GM18873 (cell line): ENCODE measurements at regions not wholly inside any gene's neighbourhood (a gene's known extent, or its start where the extent isn't known, plus 50 kb on each side); places are given as distances from the start of the nearest gene placed in this dataset.
"Not testable (repeated sequence)": the region's sequence is repeated elsewhere in the genome, so short reads cannot be mapped to it uniquely, and the experiment has no call there.

Experiments used
- ATAC-seq: cut with Tn5 transposase; IDR thresholded peaks from one replicate; pipeline ENCODE4 v1.9.1; 2021; ENCODE audit warnings: mild to moderate bottlenecking, moderate library complexity, moderate number of reproducible peaks; ENCODE audit not compliant: unreplicated experiment, low FRiP score

DNA sequence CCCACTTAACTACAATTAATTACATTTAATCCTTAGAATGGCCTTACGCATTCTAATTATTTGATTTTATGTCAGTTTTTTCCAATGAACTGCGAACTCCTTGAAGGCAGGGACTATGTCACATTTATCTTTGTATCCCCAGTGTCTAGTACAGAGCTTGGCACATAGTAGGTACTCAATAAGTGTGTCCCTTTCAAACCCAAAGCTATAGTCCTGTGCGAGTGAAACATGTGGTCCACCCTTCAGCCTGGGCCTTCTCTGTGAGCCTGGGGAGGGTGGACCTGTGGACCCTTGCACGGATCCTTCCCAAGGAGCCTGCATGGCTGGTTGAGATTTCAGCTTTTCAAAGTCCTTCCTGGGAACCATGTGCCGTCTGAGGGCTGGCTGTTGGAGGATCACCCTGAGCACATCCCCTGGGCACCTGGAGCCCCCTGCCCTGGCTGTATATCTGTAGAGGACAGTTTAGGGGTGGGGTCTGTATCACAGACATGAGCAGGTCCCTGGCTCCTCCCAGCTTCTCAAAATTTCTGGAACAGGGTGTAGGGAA, 103.1 kb downstream of the IER5 start:
- ATAC-seq, result no peak

- ATAC-seq, result no peak
These were observed 103.8 kb downstream of the IER5 start for GRCh38 chr1:181192316-181192715.

GRCh38 chr1:181202986-181203555, 114.6 kb downstream of the IER5 start:
- ATAC-seq, result no peak

GRCh38 chr1:181204530-181204929, 116.0 kb downstream of the IER5 start:
- no peak for ATAC-seq

DNA sequence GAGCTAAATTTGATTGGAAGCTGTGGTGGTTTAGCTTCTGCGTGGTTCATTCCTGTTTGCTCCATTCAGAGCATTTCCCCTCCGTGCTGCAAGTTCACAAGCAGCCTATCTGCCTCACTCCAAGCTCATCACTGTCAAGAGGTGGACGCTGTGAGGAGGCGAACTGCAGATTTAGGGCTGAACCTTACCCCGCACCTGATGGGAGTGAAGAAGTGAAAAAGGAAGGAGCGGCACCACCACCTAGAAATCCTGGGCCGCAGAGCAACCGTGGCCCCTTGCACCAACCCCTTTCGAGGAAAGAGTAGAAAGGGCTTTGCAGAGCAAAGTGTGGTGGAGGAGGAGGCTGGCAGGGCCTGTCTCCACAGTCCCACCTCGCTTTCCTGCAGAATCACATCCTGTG, 117.4 kb downstream of the IER5 start:
- ATAC-seq, result no peak

DNA sequence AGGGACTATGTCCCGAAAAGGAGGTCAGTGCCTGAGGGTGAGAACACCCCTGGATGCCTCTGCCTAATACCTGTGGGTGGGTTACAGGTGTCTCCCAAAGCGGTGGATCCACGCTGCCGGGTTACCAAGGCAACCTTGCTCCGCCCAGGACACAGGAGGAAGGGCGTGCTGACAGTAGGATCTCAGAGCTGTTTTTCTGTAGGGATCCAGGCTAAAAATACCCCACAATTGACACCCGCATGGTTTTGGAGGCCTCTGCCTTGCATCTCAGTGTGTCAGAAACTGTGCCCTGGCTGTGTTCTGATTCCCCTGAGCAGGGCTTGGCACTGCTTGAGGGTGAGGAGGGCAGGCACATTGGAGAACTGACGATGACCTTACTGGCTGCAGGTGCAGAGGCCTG, 118.0 kb downstream of the IER5 start:
- ATAC-seq, result no peak

DNA sequence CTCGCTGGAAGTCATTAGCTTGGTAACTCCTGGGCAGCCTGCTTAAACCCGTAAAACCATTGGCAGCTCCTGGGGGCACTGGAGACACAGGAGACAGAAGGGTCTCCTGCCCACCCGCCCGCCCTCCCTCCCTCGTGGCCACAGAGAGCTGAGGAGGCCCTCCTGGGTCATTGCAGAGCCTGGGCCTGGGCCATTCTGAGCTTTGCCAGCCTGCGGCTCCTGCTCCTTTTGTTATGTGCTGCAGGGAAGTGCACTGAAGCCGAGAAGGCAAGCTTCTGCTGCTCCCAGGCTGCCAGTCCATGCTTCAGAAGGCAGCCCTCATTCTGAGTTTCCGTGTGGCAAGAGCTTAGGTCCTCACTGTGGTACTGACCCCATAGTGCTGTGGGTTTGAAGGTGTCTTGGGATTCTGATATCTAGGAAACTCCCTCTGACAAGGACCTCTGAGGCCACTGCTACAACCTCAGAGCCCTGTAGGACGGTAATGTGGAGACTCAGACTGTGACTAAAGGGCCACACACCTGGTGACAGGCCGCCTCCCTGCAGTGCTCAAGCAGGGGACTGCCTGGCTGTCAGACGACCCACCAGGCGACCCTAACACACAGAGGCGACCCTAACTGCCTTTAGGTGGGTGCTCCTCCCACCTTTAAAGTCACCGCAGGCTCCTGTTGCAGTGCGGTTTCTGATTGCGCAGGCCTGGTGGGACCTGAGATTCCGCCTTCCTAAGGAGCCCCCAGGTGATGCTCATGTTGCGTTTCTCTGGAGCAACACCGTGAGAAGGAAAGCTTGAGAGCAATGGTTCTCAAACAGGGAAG, 118.7 kb downstream of the IER5 start:
- ATAC-seq, result no peak

DNA sequence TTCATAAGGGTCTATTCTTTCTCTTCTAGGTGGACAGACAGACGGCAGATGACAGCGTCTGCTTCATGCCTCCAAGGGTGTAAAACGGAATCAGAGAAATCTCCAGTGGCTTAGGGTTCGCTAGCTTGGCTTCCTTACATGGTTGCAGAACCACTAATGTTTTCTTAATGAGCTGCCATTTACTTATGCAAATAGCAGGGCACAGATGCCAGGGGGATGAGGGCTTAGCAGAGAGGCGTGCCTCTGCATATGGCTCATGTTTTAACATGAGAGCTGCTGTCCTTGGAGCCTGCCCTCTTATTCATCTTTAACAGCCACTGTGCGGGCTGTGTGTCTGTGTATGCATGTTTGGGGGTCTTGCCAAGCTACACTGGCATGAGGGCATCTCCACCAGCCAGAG, 119.6 kb downstream of the IER5 start:
- no peak for ATAC-seq

DNA sequence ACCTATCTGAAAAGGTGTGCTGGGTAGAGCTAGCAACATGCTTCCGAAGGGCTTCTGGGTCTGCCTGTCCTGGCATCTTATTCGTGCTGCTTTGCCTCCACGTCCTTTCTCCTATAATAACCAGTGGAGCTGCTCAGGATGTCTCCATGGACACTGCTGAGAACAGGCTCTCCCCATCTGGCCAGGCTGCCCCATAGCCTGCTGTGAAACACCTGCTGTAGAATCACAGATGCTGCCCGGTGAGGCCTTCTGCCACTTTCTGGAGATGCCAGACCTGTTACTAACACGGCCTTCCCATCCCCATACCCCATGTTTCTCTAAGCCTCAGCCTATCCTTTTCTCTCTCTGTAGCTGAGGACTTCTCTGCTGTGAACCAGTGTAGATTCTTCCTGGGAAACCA, 120.5 kb downstream of the IER5 start:
- no peak for ATAC-seq

DNA sequence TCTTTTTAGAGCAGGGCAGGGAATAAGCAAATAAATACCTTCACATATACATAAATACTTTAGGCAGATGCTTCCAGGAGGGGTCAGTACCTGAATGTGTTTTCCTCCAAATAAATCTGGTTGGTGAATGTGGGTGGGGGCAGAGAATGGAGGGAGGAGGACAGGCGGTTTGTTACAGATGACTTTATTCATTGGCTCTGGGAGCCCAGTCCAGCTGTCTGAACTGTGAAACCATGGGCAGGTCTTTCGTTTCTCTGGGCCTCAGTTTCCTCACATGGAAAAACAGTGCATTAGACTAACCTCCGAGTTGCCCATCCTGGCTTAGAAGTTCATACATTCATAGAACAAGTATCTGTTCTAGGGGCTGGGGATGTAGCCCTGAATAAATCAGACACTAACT, 124.6 kb downstream of the IER5 start:
- ATAC-seq, result no peak

DNA sequence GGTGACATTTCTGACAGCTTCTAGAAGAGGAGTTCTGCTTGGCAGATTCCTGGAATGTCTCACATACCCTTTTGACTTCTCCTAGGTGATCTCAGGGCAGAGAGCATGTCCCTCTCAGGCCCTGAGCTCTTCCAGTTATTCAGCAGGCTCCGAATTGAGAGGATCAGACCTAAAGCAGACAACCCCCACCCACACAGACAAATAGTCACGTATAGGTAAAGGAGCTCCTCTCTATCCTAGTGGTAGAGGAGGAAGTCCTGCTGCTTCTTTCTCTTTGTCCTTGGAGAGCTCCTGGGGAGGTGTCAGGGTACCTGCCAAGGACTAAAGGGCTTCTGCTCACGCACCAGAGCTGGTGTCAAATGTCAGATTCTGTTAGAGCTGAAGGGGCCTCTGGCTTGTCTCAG, 128.1 kb downstream of the IER5 start:
- no peak for ATAC-seq

- no peak for ATAC-seq
These were observed 131.4 kb downstream of the IER5 start for GRCh38 chr1:181219938-181220337.

DNA sequence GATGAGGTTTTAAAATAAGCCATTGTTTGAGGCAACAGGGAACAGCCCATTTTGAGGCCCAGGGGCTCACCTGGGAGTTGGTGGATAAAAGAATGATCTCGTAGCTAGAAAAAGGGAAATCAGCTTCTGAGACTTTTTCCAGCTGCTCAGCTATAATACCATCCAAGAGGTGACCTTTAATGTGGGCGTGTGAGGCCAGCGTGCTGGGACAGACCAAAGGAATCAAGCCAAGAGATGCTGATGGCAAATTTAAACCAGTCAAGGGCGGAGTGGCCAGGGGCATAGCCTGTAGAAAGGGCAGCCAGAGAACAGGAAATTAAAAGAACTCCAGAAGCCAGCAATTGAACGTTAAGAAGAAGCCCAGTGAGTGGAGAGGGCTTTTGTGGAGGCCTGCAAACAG, 132.6 kb downstream of the IER5 start:
- ATAC-seq, result no peak

DNA sequence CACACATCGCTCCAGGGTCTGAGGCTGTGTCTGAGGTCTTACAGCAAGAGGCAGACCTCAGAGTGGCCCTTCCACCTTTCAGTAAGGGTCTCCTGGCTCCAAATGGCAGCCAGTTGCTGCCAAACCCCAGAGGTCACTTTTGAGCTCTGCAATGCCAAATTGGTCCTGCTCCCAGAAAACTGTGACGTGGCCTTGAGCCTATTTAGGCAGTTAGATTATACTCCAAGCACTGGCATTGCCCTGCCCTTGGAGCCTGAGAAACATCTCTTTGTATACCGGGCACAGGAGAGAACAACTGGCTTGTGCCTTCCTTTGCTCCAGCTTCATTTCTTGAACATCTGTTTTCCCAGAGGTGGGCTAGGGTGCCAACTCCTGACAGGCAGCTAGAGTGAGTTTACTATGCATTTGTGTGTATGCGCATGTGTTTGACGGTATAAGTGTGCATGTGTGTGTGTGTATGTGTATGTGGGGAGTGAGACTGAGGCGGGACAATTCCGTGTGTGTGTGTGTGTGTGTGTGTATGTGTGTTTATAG, 134.5 kb downstream of the IER5 start:
- no peak for ATAC-seq

GRCh38 chr1:181226728-181227127, 138.2 kb downstream of the IER5 start:
- not testable (repeated sequence) for ATAC-seq

DNA sequence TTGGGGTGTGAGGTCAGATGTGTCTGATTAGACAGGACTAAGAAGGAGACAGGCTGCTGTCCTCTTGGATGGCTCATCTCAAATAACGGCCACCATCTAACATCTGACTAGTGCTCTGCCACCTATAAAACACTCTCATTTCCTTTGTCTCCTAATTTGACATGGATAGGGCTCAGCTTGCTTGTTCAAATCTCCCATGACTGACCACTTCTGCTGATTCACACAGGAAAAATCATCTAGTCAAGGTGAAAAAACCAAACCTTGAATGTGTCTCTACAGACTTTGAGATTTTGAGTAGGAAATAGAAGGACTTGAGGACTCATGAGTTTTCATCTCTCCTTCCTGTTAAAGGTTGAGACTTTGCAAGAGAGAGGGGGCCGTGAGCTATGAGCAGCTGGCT, 150.6 kb downstream of the IER5 start:
- no peak for ATAC-seq

- ATAC-seq, result not testable (repeated sequence)
These were observed 157.8 kb downstream of the IER5 start for GRCh38 chr1:181246320-181246719.

DNA sequence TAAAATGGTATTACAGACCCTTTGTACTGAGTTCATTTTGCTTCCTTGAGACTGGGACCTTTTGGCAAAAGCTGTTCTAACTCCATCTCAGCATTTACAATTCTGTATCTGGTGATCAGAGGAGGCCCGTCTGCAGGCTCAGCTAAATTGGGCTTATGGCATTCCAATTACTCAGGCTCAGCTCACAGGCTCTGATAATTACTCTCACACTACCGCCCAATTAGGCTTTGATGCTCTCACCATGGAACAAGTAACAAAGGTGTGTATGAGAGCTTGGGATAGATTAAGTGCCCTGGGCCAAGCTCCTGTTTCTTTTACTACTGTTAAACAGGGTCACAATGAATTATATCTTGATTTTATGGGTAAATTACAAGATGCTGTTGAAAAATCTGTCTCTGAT, 159.9 kb downstream of the IER5 start:
- not testable (repeated sequence) for ATAC-seq

GRCh38 chr1:181249186-181249585, 160.7 kb downstream of the IER5 start:
- ATAC-seq, result no peak

DNA sequence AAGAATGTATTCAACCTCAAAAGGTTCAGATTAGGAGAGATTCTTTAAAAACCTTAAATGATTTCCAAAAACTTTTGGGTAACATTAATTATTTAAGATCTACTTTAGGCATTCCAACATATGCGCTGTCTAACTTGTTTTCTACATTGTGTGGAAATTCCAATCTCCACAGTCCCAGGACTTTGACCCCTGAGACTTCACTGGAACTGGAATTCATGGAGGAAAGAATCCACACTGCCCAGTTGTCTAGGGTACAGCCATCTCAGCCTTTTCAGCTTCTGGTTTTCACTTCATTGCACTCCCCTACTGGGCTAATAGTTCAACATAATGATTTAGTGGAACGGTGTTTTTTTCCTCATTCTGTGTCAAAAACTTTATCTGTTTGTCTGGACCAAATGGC, 161.5 kb downstream of the IER5 start:
- no peak for ATAC-seq

DNA sequence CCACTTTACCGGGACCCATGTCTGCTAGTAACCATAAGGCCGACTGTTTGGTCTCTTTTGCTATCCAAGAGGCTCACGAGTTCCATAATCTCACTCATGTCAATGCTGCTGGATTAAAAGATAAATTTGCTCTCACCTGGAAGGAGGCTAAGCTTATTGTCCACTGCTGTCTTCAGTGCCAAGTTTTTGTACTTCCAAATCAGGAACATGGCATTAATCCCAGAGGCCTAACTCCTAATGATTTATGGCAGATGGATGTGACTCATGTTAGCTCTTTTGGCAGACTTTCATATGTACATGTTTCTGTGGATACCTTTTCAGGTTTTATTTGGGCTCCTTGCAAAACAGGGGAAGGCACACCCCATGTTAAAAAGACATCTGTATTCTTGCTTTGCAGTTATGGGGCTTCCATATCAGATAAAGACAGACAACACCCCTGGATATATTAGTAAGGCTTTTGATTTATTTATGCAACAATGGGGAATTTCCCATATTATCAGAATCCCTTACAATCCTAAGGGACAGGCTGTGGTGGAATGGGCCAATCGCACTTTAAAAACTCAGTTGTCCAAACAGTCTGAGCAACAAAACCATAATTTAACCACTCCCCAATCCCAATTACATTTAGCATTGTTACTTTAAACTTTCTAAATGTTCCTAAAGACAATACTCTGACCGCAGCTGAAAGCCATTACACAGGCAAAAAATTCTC, 162.7 kb downstream of the IER5 start:
- no peak for ATAC-seq
